Choroid plexus epithelial cell (primary cell): ENCODE measurements at regions not wholly inside any gene's neighbourhood (a gene's known extent, or its start where the extent isn't known, plus 50 kb on each side); places are given as distances from the start of the nearest gene placed in this dataset.

Experiments
- DNase-seq: peaks from one replicate; pipeline ENCODE4 v3.0.0-alpha.2; 2010; ENCODE audit warnings: low read depth
- H3K4me3 ChIP-seq: 2 replicates; pipeline ENCODE4 v1.5.1; 2011; ENCODE audit warnings: low read depth, mild to moderate bottlenecking, control low read depth, low read length, moderate library complexity
- CTCF ChIP-seq: conservative IDR thresholded peaks from 2 replicates; pipeline ENCODE4 v1.5.1; 2011; ENCODE audit warnings: low read depth, mild to moderate bottlenecking, control low read depth, inconsistent platforms, low read length, moderate library complexity

GRCh38 chr12:75974323-75975187 lies 57.0 kb downstream of the PHLDA1 start:
- H3K4me3 ChIP-seq: no peak overlapping the region
- DNase-seq: no peak
- no peak for TF ChIP-seq CTCF

GRCh38 chr12:75971253-75971652 lies 60.3 kb downstream of the PHLDA1 start:
- TF ChIP-seq CTCF: no peak
- H3K4me3 ChIP-seq: no peak overlapping the region
- no peak for DNase-seq

- TF ChIP-seq CTCF: no peak
- H3K4me3 ChIP-seq: no peak overlapping the region
- DNase-seq: no peak
These were observed 61.3 kb downstream of the PHLDA1 start for GRCh38 chr12:75970310-75970709.

- no peak for DNase-seq
- no peak for TF ChIP-seq CTCF
- no peak overlapping the region for H3K4me3 ChIP-seq
These were observed 61.8 kb downstream of the PHLDA1 start for GRCh38 chr12:75969768-75970167.

GRCh38 chr12:75965661-75966060 lies 65.9 kb downstream of the PHLDA1 start:
- TF ChIP-seq CTCF: no peak
- no peak overlapping the region for H3K4me3 ChIP-seq
- no peak for DNase-seq

- no peak for TF ChIP-seq CTCF
- no peak overlapping the region for H3K4me3 ChIP-seq
- no peak for DNase-seq
These were observed 67.4 kb downstream of the PHLDA1 start for GRCh38 chr12:75964150-75964549.

- H3K4me3 ChIP-seq: no peak overlapping the region
- DNase-seq: no peak
- TF ChIP-seq CTCF: no peak
These were observed 69.7 kb downstream of the PHLDA1 start for GRCh38 chr12:75961878-75962277.
